Colonic mucosa (tissue), 4 donors: ENCODE measurements at regions not wholly inside any gene's neighbourhood (a gene's known extent, or its start where the extent isn't known, plus 50 kb on each side); places are given as distances from the start of the nearest gene placed in this dataset.

Experiments
- DNase-seq: peaks from one replicate; pipeline ENCODE4 v3.0.0-alpha.2; 2020
- H3K27ac ChIP-seq: fragments of 200-600 bp; one replicate; pipeline ENCODE4 v1.8.0; 2021
- H3K27me3 ChIP-seq: fragments of 200-600 bp; one replicate; pipeline ENCODE4 v1.8.0; 2021
- H3K36me3 ChIP-seq: fragments of 200-600 bp; one replicate; pipeline ENCODE4 v1.8.0; 2021
- H3K4me1 ChIP-seq: fragments of 200-600 bp; one replicate; pipeline ENCODE4 v1.8.0; 2021; ENCODE audit warnings: mild to moderate bottlenecking
- H3K4me3 ChIP-seq: fragments of 200-600 bp; one replicate; pipeline ENCODE4 v1.8.0; 2021
- H3K9ac ChIP-seq, 2 donors: one replicate each; pipeline ENCODE4 v1.7.0; 2013; ENCODE audit warnings: control low read depth in 2 of 2, low read depth in 2 of 2, low read length in 2 of 2
- H3K9me3 ChIP-seq: fragments of 200-600 bp; one replicate; pipeline ENCODE4 v1.8.0; 2021
- intact Hi-C: fragments of 100-400 bp; cut with DNase I; formaldehyde crosslinking; loops from one replicate; pipeline ENCODE4 v1.14.1; 2022
- TF ChIP-seq, protein P1 (sequence below): fragments of 200-600 bp; IDR thresholded peaks from one replicate; pipeline ENCODE4 v1.8.0; 2022; ENCODE audit warnings: antibody characterized with exemption, mild to moderate bottlenecking
- donor health status: healthy.
- donor health status: DM: no; HTN: no; CAD: no.
- donor health status: DM: no; HTN: no; CAD: no.

DNA sequence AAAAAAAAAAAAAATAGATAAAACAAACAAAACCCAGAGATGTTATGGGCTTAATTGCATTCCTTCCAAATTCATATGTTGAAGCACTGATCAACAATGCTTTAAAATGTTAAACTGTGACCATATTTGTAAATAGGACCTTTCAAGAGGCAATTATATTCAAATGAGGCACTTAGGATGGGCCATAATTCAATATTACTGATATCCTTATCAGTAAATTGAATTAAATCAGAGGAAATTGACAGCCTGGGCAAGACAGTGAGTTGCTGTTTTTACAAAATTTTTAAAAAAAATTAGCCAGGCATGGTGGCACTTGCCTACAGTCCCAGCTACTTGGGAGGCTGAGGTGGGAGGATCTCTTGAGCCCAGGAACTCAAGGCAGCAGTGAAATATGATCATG, 364.1 kb downstream of the GJA1 start:
- no peak for DNase-seq
- Histone ChIP-seq H3K4me1 (no peaks in the 10 kb centered on the region), H3K27me3 (no peaks in the 10 kb centered on the region), H3K4me3 (no peak overlapping the region), H3K36me3 (no peaks in the 10 kb centered on the region), H3K27ac (no peak overlapping the region), H3K9me3 (no peaks in the 10 kb centered on the region), H3K9ac (no peak overlapping the region)
- TF ChIP-seq, protein P1, sequence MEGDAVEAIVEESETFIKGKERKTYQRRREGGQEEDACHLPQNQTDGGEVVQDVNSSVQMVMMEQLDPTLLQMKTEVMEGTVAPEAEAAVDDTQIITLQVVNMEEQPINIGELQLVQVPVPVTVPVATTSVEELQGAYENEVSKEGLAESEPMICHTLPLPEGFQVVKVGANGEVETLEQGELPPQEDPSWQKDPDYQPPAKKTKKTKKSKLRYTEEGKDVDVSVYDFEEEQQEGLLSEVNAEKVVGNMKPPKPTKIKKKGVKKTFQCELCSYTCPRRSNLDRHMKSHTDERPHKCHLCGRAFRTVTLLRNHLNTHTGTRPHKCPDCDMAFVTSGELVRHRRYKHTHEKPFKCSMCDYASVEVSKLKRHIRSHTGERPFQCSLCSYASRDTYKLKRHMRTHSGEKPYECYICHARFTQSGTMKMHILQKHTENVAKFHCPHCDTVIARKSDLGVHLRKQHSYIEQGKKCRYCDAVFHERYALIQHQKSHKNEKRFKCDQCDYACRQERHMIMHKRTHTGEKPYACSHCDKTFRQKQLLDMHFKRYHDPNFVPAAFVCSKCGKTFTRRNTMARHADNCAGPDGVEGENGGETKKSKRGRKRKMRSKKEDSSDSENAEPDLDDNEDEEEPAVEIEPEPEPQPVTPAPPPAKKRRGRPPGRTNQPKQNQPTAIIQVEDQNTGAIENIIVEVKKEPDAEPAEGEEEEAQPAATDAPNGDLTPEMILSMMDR = no peak
- intact Hi-C loops = no loop called here

DNA sequence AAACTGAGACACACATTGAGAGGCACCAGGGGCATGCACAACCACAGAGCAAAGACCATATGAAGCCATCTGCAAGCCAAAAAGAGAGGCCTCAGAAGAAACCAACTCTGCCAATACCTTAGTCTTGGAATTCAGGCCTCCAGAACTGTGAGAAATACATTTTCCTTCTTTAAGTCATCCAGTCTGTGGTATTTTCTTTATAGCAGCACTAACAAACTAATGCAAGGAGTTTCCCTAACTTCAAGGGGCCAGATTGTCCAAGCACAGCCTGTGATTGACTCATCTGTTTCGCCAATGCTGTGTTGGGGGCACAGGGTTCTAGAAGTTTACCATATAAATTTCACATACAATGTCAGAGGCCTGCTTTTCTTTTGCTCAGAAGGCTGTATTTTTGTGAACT, 364.6 kb downstream of the GJA1 start:
- intact Hi-C loops = no loop called here
- no peak overlapping the region for H3K27ac ChIP-seq
- no peak overlapping the region for H3K4me3 ChIP-seq
- no peaks in the 10 kb centered on the region for H3K4me1 ChIP-seq
- TF ChIP-seq, protein P1 = no peak
- H3K9ac ChIP-seq = no peak overlapping the region
- no peaks in the 10 kb centered on the region for H3K27me3 ChIP-seq
- H3K9me3 ChIP-seq = no peaks in the 10 kb centered on the region
- H3K36me3 ChIP-seq = no peaks in the 10 kb centered on the region
- no peak for DNase-seq

DNA sequence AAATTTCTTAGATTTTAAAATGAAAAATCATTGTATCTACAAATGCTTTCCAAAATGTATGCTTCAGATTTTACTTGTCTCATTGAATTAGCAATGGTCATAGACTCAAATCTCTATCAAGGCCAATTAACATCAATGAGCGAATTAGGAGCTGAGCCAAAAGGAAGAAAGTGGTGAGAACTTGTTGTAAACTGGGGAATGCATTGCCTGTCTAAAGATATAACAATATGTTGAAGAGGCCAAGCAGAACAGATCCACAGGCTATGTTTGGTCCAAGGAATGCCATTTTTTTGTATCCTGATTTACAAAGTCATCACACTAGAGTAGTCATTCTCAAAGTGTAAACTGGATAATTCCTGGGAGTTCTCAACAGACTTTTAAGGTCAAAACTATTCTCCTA, 370.7 kb downstream of the GJA1 start:
- Histone ChIP-seq H3K4me1 (no peaks in the 10 kb centered on the region), H3K36me3 (no peaks in the 10 kb centered on the region), H3K9ac (no peak overlapping the region), H3K27ac (no peak overlapping the region), H3K9me3 (no peaks in the 10 kb centered on the region), H3K27me3 (no peaks in the 10 kb centered on the region), H3K4me3 (no peak overlapping the region)
- no peak for DNase-seq
- TF ChIP-seq, protein P1 = no peak
- intact Hi-C loops = no loop called here

DNA sequence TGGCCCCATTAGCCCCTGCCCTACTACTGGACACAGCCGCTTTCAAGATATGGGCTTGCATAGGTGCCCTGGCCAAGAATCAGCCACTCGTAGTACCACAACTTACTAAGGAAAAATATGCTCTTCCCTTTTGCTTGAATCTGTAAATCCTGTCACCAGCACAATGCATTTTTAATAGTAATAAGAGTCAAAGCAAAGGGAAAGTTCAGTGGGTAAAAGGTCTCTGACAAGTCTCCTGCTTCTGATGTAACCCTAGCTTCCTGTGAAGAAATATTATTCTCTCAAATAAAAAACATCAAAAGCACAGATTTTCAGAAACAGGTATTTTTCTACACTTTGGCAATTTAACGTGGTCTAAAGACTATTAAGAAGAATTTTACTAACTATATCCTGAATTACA, 373.8 kb downstream of the GJA1 start:
- no peaks in the 10 kb centered on the region for H3K27me3 ChIP-seq
- no peaks in the 10 kb centered on the region for H3K9me3 ChIP-seq
- TF ChIP-seq, protein P1 = no peak
- H3K27ac ChIP-seq = no peak overlapping the region
- no peaks in the 10 kb centered on the region for H3K36me3 ChIP-seq
- H3K4me1 ChIP-seq = no peaks in the 10 kb centered on the region
- no peak overlapping the region for H3K4me3 ChIP-seq
- intact Hi-C loops = no loop called here
- H3K9ac ChIP-seq = no peak overlapping the region
- DNase-seq = no peak

DNA sequence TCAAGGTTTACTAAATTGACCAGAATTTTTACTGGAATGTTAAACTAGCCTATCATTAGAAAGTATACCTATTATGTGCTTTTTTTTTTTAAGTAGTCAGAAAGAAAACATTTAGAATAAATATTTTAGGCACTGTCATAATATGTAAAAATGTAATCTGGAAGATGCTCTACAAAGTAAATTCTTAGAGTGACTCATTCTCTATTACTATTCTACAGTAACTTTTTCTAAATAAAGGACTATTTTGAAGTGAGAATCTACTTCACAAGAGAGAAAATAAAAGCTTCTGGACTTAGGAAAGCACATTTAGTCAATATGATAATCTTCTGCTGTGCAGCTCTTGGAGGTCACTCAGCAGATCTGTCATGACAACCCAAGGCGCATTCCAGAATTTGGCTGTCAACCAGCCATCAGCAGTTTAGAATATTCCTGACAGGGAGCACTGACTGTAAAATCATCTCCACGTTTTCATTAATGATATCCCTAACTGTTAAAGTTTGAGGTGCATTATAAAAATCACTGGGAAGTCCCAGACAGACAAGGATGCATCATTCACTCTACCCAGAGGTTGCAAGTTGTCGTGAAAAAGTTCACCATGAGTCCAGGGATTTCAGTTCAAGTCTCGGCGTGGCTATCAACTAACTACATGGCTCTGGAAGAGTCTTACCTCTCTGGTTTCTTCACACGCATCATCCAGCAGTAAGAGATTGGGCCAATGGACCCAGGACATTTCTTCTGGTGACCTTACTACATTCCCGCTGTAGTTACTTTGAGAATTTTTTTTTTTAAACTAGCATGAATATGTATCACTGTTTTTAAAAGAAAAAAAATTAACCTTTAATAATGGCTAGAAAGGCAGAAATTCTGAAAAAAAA, 374.9 kb downstream of the GJA1 start:
- no peak for DNase-seq
- intact Hi-C loops = no loop called here
- H3K27ac ChIP-seq = no peak overlapping the region
- H3K27me3 ChIP-seq = no peaks in the 10 kb centered on the region
- no peaks in the 10 kb centered on the region for H3K4me1 ChIP-seq
- no peaks in the 10 kb centered on the region for H3K9me3 ChIP-seq
- no peak overlapping the region for H3K4me3 ChIP-seq
- TF ChIP-seq, protein P1 = no peak
- no peaks in the 10 kb centered on the region for H3K36me3 ChIP-seq
- H3K9ac ChIP-seq = no peak overlapping the region
